Fibroblast of mammary gland (primary cell): ENCODE measurements at regions not wholly inside any gene's neighbourhood (a gene's known extent, or its start where the extent isn't known, plus 50 kb on each side); places are given as distances from the start of the nearest gene placed in this dataset.

Source experiments
- DNase-seq: peaks from one replicate; pipeline ENCODE4 v3.0.0-alpha.2; 2010; ENCODE audit warnings: low read depth
- H3K4me3 ChIP-seq: 2 replicates; pipeline ENCODE4 v1.5.1; 2011; ENCODE audit warnings: low read depth, mild to moderate bottlenecking, low read length, moderate library complexity; ENCODE audit not compliant: control insufficient read depth
- CTCF ChIP-seq: conservative IDR thresholded peaks from 2 replicates; pipeline ENCODE4 v1.5.1; 2011; ENCODE audit warnings: low read depth, low read length, inconsistent platforms; ENCODE audit not compliant: control insufficient read depth, insufficient read depth

- no peak for TF ChIP-seq CTCF
- no peak overlapping the region for H3K4me3 ChIP-seq
- no peak for DNase-seq
These were observed 1310.9 kb upstream of the TMEFF2 start for GRCh38 chr2:193505620-193506019.

- DNase-seq, result no peak
- H3K4me3 ChIP-seq, result no peak overlapping the region
- TF ChIP-seq CTCF, result no peak
These were observed 1307.8 kb upstream of the TMEFF2 start for GRCh38 chr2:193502363-193503035.

GRCh38 chr2:193496786-193497185 is 1302.1 kb upstream of the TMEFF2 start:
- TF ChIP-seq CTCF, result no peak
- DNase-seq, result no peak

GRCh38 chr2:193482557-193482956 is 1287.8 kb upstream of the TMEFF2 start:
- TF ChIP-seq CTCF, result no peak
- no peak for DNase-seq
- H3K4me3 ChIP-seq, result no peak overlapping the region

More at GRCh38 chr2:193496786-193497185, 1302.1 kb upstream of the TMEFF2 start:
- H3K4me3 ChIP-seq, result no peak overlapping the region

- H3K4me3 ChIP-seq, result no peak overlapping the region
- TF ChIP-seq CTCF, result no peak
- DNase-seq, result no peak
These were observed 1285.5 kb upstream of the TMEFF2 start for GRCh38 chr2:193480187-193480586.

GRCh38 chr2:193476171-193476800 is 1281.6 kb upstream of the TMEFF2 start:
- no peak for TF ChIP-seq CTCF
- no peak overlapping the region for H3K4me3 ChIP-seq
- no peak for DNase-seq

- H3K4me3 ChIP-seq, result no peak overlapping the region
- TF ChIP-seq CTCF, result no peak
- DNase-seq, result no peak
These were observed 1280.3 kb upstream of the TMEFF2 start for GRCh38 chr2:193475038-193475437.
